ENCODE measurements at regions not wholly inside any gene's neighbourhood (a gene's known extent, or its start where the extent isn't known, plus 50 kb on each side); places are given as distances from the start of the nearest gene placed in this dataset.
"Not testable (repeated sequence)": the region's sequence is repeated elsewhere in the genome, so short reads cannot be mapped to it uniquely, and the experiment has no call there.

DNA sequence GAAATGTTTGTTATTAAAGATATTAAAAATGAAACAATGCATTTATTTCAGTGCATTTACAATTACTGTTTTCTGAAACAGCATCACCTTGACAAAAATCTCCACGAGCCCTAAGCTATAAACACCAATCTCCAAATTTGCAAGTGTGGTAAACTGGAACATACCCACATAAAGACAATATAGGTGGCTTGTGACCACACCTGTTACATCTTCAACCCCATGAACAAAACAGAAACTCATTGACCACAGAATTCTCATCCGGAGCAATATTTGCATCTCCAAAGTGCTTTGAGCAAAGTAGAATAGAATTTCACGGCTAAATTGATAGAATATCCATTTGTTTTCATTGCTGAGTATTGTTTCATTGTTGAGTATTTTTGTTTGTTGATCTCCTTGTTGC lies 375.2 kb upstream of the FLRT2 start:
- DNase-seq (ENCODE audit: low spot score), result no peak

DNA sequence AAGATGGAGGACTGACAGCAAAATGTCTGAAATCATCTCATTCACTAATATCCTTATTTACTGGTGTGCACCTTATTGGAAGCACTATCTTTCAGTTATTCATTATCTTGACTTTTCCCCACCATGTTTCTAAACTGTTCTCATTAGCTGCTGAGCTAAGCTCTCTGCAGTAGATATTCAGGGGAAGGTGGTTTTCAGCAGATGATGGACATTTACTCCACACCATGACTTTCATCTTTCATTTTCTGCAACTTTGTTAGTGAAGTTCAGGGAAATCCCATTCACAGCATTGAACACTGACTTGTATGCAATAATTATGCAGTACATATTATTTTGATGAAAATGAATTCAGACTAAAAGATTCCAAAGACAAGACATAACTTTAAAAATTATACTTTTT lies 373.6 kb upstream of the FLRT2 start:
- DNase-seq (ENCODE audit: low spot score), result no peak

DNA sequence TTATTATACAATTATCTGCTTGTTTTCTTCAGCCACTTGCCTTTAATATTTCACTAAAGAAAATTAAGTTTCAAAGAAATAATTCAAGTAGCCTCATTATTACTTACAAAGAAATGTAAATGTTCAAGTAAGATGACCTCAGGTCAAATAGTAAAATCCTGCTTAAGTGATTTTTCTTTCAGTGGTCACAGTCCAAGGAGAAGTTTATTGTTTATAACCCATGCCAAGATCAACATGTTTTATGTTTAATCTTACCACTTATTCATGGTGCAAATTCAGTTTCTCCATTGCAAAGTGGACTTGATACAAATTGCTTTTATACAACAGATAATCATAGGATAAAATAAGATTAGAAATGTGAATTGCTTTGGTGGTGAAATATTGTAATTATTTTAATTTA lies 370.2 kb upstream of the FLRT2 start:
- no peak for DNase-seq (ENCODE audit: low spot score)

DNA sequence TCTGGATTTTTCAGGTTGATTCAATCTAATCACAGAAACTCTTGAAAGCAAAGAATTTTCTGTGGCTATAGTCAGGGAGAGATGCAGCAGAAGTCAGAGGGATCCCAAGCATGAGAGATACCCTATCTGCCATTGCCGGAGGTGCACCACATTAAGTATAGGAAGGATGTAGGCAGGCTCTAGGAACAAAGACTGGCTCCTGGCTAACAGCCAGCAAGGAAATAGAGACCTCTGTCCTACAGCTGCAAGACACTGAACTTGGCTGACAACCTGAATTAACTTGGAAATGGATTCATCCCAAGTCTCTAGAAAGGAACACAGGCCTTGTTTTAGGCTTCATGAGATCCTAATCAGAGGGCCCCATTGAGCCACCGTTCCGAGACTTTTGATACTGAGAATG lies 364.9 kb upstream of the FLRT2 start:
- no peak for DNase-seq (ENCODE audit: low spot score)

DNA sequence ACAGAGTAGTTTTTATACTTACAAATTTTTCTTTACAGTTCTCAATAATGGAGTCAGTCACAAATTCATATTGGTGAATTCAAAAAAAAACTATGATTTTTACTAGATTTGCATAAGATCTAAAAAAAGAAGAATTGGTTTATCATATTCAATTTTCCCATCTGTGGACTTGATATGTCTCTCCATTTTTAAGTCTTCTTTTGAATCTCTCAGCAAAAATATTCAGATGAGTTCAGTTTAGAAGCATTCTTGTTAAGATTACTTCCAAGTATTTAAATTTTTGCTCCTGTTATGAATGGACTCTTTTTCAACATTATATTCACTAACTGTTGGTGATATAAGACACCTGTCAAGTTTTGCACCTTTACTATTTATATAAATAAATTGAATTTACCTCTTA lies 360.6 kb upstream of the FLRT2 start:
- no peak for DNase-seq (ENCODE audit: low spot score)

DNA sequence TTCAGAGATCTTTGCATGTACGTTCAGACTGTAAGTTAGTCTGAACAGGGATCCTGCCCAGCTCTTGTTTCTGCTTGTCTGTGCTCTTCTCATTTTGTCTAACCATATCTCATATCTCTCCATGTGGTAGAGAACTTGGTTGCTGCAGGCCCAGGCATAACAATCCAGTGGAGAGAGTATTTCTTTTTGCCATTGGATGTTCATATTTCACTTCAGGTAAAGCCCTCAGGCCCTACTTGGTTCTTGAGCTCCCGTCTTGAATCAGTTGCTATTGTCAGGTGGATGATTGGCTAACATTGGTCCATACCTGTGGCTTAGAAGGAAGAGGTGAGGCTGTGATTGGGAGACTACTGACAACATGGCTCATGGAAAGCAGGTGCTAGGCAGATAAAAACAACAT lies 357.7 kb upstream of the FLRT2 start:
- no peak for DNase-seq (ENCODE audit: low spot score)

DNA sequence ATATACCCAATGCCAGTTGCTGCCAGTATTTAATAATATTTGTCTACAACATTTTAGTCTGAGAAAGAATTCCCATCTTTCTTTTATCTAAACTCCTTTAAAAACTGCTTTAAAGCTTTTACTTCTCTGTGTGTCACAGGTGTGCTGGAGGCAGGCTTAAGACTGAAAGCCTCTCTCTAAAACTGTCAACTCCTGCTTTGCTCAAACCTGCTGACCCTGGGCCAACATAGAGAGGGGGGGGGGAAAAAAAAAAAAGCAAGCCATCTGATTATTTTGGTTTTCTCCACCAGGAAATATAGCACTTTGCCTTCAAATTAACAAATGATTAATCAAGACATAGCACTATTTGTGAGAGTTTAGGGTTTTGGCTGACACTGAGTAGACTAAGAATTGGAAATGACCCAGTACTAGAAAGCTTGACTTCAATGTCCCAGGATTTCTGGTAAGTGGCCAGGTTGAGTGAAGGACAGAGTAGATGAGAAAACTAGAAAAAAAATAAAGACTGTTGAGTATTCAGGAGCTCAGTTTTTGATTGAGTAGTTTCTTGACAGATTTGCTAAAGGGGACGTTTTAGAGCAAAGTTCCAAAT lies 357.0 kb upstream of the FLRT2 start:
- no peak for DNase-seq (ENCODE audit: low spot score)

DNA sequence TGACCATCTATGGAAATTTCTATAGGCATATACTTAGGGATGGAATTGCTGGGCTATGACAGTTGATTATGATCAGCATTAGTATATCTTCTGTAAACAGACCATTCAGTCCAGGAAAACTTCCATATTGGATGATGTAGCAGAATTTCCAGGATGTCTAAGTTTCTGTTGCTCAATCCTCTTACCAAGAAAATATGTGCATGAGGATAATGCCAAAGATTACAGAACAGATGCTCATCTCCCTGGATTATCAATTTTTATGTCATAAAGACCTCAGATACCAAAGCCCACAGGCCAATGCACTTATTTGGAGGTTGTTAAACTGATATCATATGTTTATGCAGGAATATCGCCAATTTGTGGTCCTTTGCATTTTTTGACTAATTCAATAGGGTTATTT lies 354.4 kb upstream of the FLRT2 start:
- DNase-seq (ENCODE audit: low spot score), result no peak

DNA sequence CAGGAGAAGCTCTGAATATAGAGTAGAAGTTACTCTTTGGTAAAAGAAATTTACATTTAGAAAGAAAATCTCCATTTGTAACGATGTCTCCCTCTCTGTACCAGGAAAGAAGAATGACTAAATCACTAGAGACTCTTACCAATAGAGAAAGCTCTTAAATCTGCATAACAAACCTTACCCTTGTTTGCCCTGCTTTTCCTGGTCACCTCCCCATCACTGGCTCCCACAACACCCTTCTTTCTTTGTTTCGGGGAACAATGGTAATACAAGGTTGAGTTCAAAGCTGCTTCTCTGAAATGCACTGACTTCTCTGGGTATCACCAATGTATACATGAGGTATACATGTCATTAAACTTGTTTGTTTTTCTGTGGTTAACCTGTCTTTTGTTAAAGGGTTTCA lies 351.1 kb upstream of the FLRT2 start:
- DNase-seq (ENCODE audit: low spot score), result no peak

DNA sequence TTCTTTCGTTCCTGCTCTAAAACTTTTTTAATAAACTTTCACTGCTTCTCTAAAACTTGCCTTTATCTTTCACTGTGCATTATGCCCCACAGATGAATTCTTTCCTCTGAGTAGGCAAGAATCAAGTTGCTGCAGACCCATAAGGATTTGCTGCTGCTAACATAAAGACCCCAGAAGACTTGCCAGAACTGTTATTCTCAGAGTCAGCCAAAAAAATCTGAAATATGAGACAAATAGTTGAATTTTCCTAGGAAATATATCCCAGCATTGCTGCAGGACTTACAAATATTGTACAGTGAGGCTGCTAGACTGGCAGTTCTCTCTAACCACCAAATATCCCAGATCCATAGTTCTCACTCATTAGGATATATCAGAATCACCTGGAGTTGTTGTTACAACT lies 349.1 kb upstream of the FLRT2 start:
- no peak for DNase-seq (ENCODE audit: low spot score)

DNA sequence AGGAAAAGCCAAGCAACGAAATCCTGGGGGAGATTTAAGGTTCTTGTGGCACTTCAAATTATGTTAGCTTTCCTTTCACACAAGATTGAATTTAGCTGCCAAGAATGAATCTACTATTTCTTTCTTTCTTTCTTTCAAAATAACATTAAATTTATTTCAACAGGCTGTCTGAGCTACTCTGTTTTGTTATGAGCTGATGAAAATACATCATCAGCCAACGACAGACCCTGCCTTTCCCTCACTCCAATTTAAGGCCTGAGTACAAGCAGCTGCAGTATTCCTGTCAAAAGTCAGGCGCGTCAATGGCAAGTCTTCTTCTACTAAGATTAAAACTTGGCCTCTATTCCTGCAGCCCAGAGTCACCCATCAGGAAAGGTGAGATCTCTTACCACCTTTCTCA lies 347.7 kb upstream of the FLRT2 start:
- no peak for DNase-seq (ENCODE audit: low spot score)

DNA sequence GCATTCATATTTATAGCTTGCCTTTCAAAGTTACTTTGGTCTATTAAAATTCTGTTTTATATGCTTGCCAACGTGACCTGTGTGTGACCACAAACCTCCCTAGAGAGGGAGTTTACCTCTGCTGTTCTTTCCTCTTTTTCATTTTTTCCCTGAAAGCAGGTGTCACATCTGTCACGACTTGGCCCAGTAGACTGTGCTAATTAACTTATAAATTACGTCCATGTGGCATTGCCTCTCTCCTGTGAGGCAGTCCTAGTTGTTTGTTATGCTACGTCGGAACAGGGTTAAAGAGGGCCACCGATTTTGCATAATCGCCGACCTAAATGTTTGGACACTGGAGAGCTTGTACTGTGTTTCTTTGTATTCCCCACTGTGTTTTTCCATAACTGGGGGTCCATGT lies 343.9 kb upstream of the FLRT2 start:
- no peak for DNase-seq (ENCODE audit: low spot score)

DNA sequence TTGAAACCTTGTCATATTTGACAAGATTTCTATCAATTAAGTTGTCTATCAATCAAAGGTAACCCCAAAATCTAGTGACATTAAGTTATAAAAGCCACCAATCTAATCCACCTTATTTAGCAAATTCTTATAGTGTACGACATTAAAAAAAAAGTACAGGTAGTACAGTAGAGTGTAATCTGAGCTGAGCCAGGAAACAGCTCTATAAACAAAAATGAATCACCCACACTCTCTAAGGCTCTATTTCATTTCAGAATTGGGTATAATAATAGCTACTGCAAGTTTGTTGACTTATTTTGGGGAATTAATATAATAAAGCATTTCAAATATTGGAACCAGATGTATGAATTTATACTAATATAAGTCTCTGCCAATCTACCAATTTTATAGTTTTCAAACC lies 342.4 kb upstream of the FLRT2 start:
- no peak for DNase-seq (ENCODE audit: low spot score)

DNA sequence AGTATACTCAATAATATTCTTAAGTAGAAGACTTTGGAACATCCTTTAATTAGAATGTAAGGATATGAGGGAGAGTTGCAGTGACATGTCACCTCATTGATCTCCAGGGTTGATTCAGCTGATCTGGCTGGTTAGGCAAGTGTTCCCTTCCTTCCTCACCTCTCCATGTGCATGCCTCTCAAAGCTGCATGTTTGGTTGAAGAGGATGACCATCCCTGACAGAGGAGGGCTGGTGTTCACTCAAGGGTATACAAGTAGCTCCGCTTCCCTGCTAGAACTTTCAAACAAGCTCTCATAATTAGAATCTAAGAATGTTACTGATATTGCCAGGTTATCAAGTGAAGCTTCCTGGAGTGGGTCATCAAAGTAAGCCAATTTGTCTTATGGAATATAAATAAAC lies 341.1 kb upstream of the FLRT2 start:
- DNase-seq (ENCODE audit: low spot score), result no peak

DNA sequence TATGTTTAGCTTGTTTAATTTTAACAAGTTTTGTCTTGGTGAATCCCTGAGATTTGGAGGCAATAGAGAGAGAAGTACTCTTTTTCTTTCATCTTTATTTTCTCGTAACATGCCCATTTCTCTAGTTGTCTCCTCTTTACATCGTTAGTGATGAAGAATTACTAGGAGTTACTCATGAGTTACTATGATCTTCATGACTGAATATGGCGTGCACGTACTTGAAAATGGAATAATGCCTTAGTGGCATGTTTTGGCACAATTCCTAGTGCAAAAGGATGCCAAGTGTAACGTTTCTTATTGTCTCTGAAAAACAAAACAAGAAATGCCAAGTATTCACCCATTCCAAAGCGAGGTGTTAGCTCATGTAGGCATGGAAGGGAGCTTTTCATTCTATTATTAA lies 340.7 kb upstream of the FLRT2 start:
- DNase-seq (ENCODE audit: low spot score), result not testable (repeated sequence)

DNA sequence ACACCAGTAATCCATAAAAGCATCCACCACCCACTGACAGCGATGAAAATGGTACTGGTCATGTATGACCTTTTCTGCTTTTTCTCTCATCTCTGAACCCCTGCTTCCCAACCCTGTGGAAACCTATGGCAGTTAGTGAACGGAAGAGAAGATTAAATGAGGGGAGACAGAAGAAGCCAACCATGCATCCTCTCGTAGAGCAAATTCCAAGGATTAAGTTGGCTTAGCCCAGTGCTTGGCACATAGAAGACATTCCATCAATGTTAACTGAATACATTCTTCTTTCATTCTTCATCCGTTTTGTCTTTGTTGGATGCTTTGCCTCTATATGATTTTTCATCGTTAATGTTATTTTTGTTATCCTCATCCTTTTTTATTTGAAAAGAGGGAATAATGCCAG lies 339.7 kb upstream of the FLRT2 start:
- no peak for DNase-seq (ENCODE audit: low spot score)

DNA sequence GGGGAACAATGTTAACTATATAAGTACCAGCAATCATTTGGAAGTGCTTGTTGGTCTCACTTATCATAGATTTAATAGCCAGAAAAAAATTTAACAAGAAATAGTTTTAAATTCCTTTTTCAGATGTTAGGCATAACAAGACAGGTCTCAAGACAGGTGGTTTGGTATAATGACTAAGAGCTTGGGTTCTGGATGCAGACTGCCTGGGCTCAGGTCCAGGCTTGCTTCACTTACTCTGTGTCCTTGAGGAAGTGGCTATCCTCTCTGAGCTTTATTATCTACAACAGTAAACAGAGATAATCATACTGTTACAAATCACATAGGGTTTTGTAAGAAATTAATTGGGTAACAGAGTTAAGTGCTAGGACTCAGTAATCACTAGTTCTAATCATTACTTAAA lies 338.0 kb upstream of the FLRT2 start:
- DNase-seq (ENCODE audit: low spot score), result no peak

DNA sequence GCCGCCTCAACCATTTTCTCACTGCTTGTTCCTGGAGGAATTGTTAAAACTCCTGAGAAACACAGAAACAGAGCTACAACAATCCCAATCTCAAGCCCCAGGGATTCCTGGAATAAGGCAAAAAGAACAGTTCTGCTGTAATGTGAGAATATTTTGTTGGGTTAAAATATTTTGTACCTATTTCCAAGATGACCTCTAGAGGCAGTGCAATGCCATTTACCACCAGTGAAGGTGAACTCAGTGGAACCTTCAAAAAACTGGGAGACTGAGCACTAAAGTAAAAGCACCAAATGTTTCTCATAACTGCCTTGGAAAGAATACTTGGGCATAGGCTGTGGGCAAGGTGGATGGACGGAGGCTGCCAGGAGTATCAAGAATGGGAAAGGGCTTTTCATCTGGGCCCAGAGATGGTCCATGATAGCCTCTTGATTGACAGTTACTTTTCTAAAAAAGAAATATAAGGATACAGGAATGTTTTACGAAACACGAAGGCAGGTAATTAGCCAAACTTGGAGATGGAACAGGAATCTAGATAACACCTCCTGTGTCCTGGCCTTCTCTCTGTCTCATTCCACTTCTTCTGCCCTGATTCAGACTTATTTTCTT lies 334.0 kb upstream of the FLRT2 start:
- DNase-seq (ENCODE audit: low spot score), result peak; percentile 15

DNA sequence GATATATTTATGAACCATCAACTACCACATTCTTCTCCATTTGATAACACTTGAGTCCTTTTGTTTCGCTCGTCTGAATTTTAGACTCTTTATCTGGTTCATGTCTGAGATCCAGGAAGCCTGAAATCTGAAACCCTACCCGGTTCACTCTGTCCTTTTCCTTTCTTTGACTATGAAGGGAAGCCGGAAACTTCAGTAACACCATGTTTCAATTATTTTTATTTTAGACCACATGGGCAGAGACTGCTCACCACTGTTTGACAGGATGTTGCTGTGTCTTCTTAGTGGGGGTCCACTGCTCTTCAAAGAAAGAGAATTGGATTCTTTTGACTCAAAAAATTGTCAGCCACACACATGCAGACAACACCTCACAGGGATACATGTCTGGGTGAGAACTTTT lies 331.9 kb upstream of the FLRT2 start:
- no peak for DNase-seq (ENCODE audit: low spot score)

DNA sequence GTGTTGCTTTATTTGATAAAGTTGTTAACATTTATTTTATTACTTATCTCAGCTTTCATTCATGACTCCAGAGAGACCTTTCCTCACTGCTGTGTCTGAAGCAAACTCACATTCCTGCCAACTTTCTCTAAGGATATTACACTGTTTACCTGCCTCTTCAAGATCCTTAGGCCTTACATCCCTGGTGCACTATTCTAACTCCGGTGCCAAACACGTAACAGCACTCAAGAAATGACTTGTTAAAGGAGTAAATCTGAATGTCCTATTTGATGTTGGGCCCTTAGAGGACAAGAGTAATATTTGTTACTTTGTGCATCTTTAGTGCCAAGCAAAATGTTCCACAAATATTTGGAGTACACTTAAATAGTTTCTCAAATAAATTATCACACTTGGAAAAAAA lies 324.1 kb upstream of the FLRT2 start:
- no peak for DNase-seq (ENCODE audit: low spot score)

DNA sequence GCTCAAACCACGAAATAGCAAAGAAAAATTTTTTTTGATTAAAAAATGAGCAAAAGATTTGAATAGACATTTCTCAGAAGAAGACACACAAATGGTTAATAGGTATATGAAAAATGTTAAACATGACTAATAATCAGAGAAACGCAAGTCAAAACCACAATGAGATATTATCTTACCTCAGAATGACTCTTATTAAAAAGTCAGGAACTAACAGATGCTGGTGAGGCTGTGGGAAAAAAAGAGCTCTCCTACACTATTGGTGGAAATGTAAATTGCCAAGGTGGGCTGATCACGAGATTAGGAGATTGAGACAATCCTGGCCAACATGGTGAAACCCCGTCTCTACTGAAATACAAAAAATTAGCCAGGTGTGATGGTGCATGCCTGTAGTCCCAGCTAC lies 315.5 kb upstream of the FLRT2 start:
- DNase-seq (ENCODE audit: low spot score), result no peak

DNA sequence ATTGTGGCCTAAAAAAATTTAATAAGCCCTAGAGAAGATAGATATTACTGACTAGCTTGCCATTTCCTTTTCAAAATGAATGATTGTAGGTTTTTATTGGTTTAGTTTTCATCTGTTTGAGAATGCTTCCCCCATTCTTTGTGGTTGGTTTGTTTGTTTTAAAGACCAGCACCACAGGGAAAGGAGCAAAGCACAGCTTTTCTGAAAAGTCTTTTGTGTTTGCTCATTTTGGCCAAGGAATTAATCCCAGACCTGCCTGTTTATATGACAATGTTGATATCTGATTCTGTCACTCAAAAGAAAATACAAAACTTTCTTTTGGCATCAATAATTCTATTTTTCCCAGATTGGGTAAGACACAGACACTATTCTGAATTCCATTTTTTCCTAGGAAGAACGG lies 312.5 kb upstream of the FLRT2 start:
- DNase-seq (ENCODE audit: low spot score), result no peak

DNA sequence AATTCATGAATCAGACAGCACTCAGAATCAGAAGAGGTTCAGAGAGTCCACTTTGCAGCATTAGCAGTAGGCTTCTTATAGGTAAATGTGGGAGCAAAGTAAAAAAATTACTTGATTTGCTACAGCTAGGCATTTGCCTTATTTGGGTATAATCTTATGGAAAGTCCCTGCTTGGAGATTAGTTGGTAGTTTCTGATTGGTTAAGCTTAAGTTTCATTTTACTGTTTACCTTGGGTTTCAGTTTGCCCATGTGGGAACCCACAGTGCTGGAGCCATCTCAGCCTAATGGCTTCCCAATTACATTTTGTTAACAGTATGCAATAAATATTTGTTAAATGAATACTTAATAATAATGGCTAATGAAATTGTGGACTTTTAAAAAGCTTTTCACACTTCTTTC lies 311.0 kb upstream of the FLRT2 start:
- no peak for DNase-seq (ENCODE audit: low spot score)

DNA sequence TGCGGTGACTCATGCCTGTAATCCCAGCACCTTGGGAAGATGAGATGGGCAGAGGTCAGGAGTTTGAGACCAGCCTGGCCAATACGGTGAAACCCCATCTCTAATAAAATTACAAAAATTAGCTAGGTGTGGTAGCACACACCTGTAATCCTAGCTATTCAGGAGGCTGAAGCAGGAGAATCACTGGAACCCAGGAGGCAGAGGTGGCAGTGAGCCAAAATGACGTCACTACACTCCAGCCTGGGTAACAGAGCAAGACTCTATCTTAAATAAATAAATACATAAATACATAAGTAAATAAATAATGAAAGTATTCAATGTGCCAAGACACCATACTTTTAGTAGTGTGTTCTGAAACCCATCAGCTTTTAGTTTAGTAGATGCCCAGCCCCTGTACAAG lies 308.1 kb upstream of the FLRT2 start:
- DNase-seq (ENCODE audit: low spot score), result no peak

DNA sequence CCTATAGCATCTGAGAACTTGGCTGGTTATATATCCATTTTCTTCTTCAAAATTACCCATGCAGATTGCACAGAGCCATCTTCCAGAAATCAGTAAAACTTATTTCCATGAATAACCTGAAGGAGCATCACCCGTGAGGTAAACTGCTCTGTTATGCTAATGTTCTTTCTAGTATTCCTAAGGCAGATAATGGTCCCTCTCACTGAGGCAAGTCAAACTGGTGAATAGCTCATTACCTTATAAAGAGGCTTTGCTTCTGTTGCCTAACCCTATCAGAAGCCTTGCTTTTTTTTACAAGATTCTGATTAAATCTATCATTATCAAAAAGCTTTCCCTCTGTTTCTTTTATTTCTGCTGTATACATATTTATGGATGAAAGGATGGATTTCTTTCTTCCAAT lies 307.6 kb upstream of the FLRT2 start:
- no peak for DNase-seq (ENCODE audit: low spot score)
